ENCODE measurements at regions not wholly inside any gene's neighbourhood (a gene's known extent, or its start where the extent isn't known, plus 50 kb on each side); places are given as distances from the start of the nearest gene placed in this dataset.

DNA sequence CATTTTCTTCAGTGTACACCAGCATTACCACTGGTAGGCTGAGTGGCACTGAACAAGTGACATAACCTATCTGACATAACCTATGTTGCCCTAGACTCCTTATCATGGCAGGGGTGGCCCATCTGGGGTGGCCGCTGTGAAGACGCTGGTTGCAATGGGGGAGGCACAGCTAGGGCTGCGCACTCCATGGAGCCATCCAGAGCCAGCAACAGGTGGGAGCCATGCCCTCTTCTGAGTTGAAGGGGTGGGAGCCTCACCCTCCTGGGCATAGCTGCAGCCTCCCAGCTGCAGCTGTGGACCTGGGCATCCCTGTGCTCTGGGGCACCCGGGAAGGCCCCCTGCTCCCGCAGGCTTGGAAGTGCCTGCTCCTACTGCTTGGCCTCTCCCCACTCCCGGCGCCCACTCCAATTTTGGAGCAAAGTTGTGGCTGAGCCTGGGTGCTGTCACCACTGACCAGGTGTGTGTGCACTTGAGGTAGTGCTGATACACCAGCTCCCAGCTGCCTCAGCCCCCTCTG lies 52.4 kb upstream of the NTPCR start:
- TF ChIP-seq EGR1 (IDR thresholded peaks at IDR 0.05) = no peak
- TF ChIP-seq TCF12 (IDR thresholded peaks at IDR 0.05; ENCODE audit: low read depth) = no peak
- TF ChIP-seq TAF1 (IDR thresholded peaks at IDR 0.05; ENCODE audit: low read depth) = no peak
- no peak for TF ChIP-seq TEAD4 (IDR thresholded peaks at IDR 0.05)
- TF ChIP-seq FOXM1 (IDR thresholded peaks at IDR 0.05; ENCODE audit: borderline replicate concordance, low read depth) = no peak
- TF ChIP-seq NFIC (IDR thresholded peaks at IDR 0.05) = no peak
- no peak for TF ChIP-seq YY1 (IDR thresholded peaks at IDR 0.05; ENCODE audit: low read depth)
- TF ChIP-seq, protein P1, sequence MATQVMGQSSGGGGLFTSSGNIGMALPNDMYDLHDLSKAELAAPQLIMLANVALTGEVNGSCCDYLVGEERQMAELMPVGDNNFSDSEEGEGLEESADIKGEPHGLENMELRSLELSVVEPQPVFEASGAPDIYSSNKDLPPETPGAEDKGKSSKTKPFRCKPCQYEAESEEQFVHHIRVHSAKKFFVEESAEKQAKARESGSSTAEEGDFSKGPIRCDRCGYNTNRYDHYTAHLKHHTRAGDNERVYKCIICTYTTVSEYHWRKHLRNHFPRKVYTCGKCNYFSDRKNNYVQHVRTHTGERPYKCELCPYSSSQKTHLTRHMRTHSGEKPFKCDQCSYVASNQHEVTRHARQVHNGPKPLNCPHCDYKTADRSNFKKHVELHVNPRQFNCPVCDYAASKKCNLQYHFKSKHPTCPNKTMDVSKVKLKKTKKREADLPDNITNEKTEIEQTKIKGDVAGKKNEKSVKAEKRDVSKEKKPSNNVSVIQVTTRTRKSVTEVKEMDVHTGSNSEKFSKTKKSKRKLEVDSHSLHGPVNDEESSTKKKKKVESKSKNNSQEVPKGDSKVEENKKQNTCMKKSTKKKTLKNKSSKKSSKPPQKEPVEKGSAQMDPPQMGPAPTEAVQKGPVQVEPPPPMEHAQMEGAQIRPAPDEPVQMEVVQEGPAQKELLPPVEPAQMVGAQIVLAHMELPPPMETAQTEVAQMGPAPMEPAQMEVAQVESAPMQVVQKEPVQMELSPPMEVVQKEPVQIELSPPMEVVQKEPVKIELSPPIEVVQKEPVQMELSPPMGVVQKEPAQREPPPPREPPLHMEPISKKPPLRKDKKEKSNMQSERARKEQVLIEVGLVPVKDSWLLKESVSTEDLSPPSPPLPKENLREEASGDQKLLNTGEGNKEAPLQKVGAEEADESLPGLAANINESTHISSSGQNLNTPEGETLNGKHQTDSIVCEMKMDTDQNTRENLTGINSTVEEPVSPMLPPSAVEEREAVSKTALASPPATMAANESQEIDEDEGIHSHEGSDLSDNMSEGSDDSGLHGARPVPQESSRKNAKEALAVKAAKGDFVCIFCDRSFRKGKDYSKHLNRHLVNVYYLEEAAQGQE (IDR thresholded peaks at IDR 0.05; ENCODE audit: low read depth) = no peak
- no peak for TF ChIP-seq ZBTB7A (IDR thresholded peaks at IDR 0.05; ENCODE audit: low read depth)
- no peak for TF ChIP-seq CREB1 (IDR thresholded peaks at IDR 0.05; ENCODE audit: low read depth)
- TF ChIP-seq EP300 (IDR thresholded peaks at IDR 0.05; ENCODE audit: borderline replicate concordance) = no peak
- TF ChIP-seq, protein P2, sequence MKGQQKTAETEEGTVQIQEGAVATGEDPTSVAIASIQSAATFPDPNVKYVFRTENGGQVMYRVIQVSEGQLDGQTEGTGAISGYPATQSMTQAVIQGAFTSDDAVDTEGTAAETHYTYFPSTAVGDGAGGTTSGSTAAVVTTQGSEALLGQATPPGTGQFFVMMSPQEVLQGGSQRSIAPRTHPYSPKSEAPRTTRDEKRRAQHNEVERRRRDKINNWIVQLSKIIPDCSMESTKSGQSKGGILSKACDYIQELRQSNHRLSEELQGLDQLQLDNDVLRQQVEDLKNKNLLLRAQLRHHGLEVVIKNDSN (IDR thresholded peaks at IDR 0.05) = no peak
- TF ChIP-seq CEBPB (IDR thresholded peaks at IDR 0.05) = no peak
- TF ChIP-seq, protein P3, sequence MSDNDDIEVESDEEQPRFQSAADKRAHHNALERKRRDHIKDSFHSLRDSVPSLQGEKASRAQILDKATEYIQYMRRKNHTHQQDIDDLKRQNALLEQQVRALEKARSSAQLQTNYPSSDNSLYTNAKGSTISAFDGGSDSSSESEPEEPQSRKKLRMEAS (IDR thresholded peaks at IDR 0.05) = no peak
- TF ChIP-seq RAD21 (IDR thresholded peaks at IDR 0.05; ENCODE audit: low read depth) = no peak

DNA sequence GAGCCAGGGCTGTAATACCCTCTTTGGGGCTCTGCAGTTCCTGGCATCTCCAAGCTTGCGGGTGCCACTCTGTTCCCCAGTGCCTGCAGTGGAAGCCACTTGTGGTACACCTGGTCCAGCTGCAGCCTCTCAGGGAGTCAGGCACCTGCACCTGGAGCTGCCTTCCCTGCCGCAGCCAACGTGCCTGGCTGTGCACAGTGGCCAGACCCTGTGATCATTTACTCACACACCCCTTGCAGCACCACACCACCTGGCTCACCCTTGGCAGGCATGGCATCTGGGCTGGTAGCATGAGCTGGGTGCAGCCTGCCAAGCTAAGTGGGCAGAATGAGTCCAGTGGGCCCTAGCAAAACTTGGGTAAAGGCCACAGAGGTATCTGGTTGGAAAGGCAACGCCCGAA lies 51.1 kb upstream of the NTPCR start:
- TF ChIP-seq, protein P2 (IDR thresholded peaks at IDR 0.05) = no peak
- no peak for TF ChIP-seq ZBTB7A (IDR thresholded peaks at IDR 0.05; ENCODE audit: low read depth)
- TF ChIP-seq, protein P1 (IDR thresholded peaks at IDR 0.05; ENCODE audit: low read depth) = no peak
- TF ChIP-seq RAD21 (IDR thresholded peaks at IDR 0.05; ENCODE audit: low read depth) = no peak
- no peak for TF ChIP-seq CREB1 (IDR thresholded peaks at IDR 0.05; ENCODE audit: low read depth)
- TF ChIP-seq EP300 (IDR thresholded peaks at IDR 0.05; ENCODE audit: borderline replicate concordance) = no peak
- no peak for TF ChIP-seq FOXM1 (IDR thresholded peaks at IDR 0.05; ENCODE audit: borderline replicate concordance, low read depth)
- no peak for TF ChIP-seq TEAD4 (IDR thresholded peaks at IDR 0.05)
- TF ChIP-seq CEBPB (IDR thresholded peaks at IDR 0.05) = no peak
- TF ChIP-seq NFIC (IDR thresholded peaks at IDR 0.05) = no peak
- TF ChIP-seq TCF12 (IDR thresholded peaks at IDR 0.05; ENCODE audit: low read depth) = no peak
- TF ChIP-seq EGR1 (IDR thresholded peaks at IDR 0.05) = no peak
- no peak for TF ChIP-seq YY1 (IDR thresholded peaks at IDR 0.05; ENCODE audit: low read depth)
- TF ChIP-seq TAF1 (IDR thresholded peaks at IDR 0.05; ENCODE audit: low read depth) = no peak
- TF ChIP-seq, protein P3 (IDR thresholded peaks at IDR 0.05) = no peak

DNA sequence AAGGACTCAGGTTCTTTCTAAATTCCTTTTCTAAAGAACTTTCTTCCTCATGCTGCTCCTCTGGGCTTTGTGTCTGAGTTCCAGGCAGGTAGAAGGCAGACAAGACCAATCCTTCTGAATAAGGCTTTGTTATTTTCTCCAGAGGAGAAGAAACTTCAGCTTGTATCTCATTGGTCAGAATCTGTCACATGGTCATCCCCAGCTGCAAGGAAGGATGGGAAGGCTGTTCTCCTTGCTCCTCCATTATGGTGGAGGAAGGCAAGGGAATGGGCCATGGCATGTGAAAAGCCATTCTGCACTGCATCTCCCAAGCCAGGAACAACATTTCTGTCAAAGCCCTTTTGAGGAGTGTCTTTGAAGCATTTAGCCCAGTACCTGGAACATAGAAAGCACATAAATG lies 50.6 kb upstream of the NTPCR start:
- TF ChIP-seq, protein P2 (IDR thresholded peaks at IDR 0.05) = peak; percentile 50
- TF ChIP-seq TAF1 (IDR thresholded peaks at IDR 0.05; ENCODE audit: low read depth) = no peak
